Karpas-422 (cell line): ENCODE measurements at regions not wholly inside any gene's neighbourhood (a gene's known extent, or its start where the extent isn't known, plus 50 kb on each side); places are given as distances from the start of the nearest gene placed in this dataset.
"Not testable (repeated sequence)": the region's sequence is repeated elsewhere in the genome, so short reads cannot be mapped to it uniquely, and the experiment has no call there.

Source experiments
- DNase-seq: peaks from one replicate; pipeline ENCODE4 v3.0.0-alpha.2; 2015
- H2AFZ ChIP-seq: fragments of 200-600 bp; sonication (generic); 2 replicates; pipeline ENCODE4 v1.6.1; 2014; ENCODE audit warnings: antibody characterized with exemption, low read length, mixed read lengths
- H3K27ac ChIP-seq: fragments of 200-600 bp; sonication (generic); 2 replicates; pipeline ENCODE4 v1.5.1; 2014; ENCODE audit warnings: mild to moderate bottlenecking, low read length, moderate library complexity
- H3K27me3 ChIP-seq: fragments of 200-600 bp; sonication (generic); 2 replicates; pipeline ENCODE4 v1.6.1; 2014; ENCODE audit warnings: low read length, mixed read lengths
- H3K36me3 ChIP-seq: fragments of 200-600 bp; sonication (generic); 2 replicates; pipeline ENCODE4 v1.6.1; 2014; ENCODE audit warnings: low read length, mixed read lengths; ENCODE audit not compliant: insufficient read depth
- H3K4me1 ChIP-seq: fragments of 200-600 bp; sonication (generic); 2 replicates; pipeline ENCODE4 v1.6.1; 2014; ENCODE audit warnings: mild to moderate bottlenecking, low read length, mixed read lengths
- H3K4me2 ChIP-seq: fragments of 200-600 bp; sonication (generic); 2 replicates; pipeline ENCODE4 v1.6.1; 2014; ENCODE audit warnings: low read length, low read depth, mild to moderate bottlenecking; ENCODE audit not compliant: poor library complexity, severe bottlenecking
- H3K4me3 ChIP-seq: fragments of 200-600 bp; sonication (generic); 2 replicates; pipeline ENCODE4 v1.5.1; 2014; ENCODE audit warnings: mild to moderate bottlenecking, antibody characterized with exemption, low read length, mixed read lengths
- H3K79me2 ChIP-seq: fragments of 200-600 bp; sonication (generic); 2 replicates; pipeline ENCODE4 v1.6.1; 2014; ENCODE audit warnings: mild to moderate bottlenecking, low read length, mixed read lengths
- H3K9ac ChIP-seq: fragments of 200-600 bp; sonication (generic); 2 replicates; pipeline ENCODE4 v1.6.0; 2014; ENCODE audit warnings: low read length
- H3K9me2 ChIP-seq: fragments of 200-600 bp; sonication (generic), shearing (Covaris generic); replicated peaks from 2 replicates; pipeline ENCODE4 v1.6.0; 2014; ENCODE audit warnings: mild to moderate bottlenecking, low read length, moderate library complexity; ENCODE audit not compliant: insufficient read depth
- H3K9me3 ChIP-seq: fragments of 300-700, 200-600 bp; sonication (generic); 2 replicates; pipeline ENCODE4 v1.6.1; 2014; ENCODE audit warnings: low read length, mixed read lengths
- H4K20me1 ChIP-seq: fragments of 200-600 bp; sonication (generic); 2 replicates; pipeline ENCODE4 v1.6.1; 2014; ENCODE audit warnings: mild to moderate bottlenecking, antibody characterized with exemption, low read length, low read depth; ENCODE audit not compliant: insufficient read depth

GRCh38 chr15:58318517-58318916, 113.3 kb upstream of the LIPC start:
- Histone ChIP-seq H3K36me3 (no peaks in the 10 kb centered on the region), H3K9me3 (no peaks in the 10 kb centered on the region), H3K79me2 (no peaks in the 10 kb centered on the region), H3K27me3 (no peaks in the 10 kb centered on the region), H3K27ac (no peak overlapping the region), H3K4me2 (no peak overlapping the region), H4K20me1 (no peaks in the 10 kb centered on the region), H3K9ac (no peak overlapping the region), H2AFZ (no peak overlapping the region), H3K9me2 (no peaks in the 10 kb centered on the region), H3K4me1 (no peaks in the 10 kb centered on the region; the same call in 1 of the 2 replicates), H3K4me3 (no peak overlapping the region)
- no peak for DNase-seq

- H3K9me2 ChIP-seq, result no peaks in the 10 kb centered on the region
- no peaks in the 10 kb centered on the region for H4K20me1 ChIP-seq
- H3K27me3 ChIP-seq, result no peaks in the 10 kb centered on the region
- no peaks in the 10 kb centered on the region for H3K36me3 ChIP-seq
- H3K4me3 ChIP-seq, result no peak overlapping the region
- no peaks in the 10 kb centered on the region for H3K4me1 ChIP-seq
- no peak overlapping the region for H2AFZ ChIP-seq
- H3K9me3 ChIP-seq, result no peaks in the 10 kb centered on the region
- H3K79me2 ChIP-seq, result no peaks in the 10 kb centered on the region
- H3K27ac ChIP-seq, result no peak overlapping the region
- H3K9ac ChIP-seq, result no peak overlapping the region
- DNase-seq, result no peak
- no peak overlapping the region for H3K4me2 ChIP-seq
Measured at GRCh38 chr15:58321034-58321433, 110.8 kb upstream of the LIPC start.

- H3K36me3 ChIP-seq, result no peaks in the 10 kb centered on the region
- no peaks in the 10 kb centered on the region for H3K27me3 ChIP-seq
- no peak overlapping the region for H3K4me3 ChIP-seq
- no peaks in the 10 kb centered on the region for H3K4me1 ChIP-seq
- no peaks in the 10 kb centered on the region for H3K9me2 ChIP-seq
- H3K9me3 ChIP-seq, result no peaks in the 10 kb centered on the region
- DNase-seq, result no peak
- no peak overlapping the region for H3K9ac ChIP-seq
- no peaks in the 10 kb centered on the region for H3K79me2 ChIP-seq
- H2AFZ ChIP-seq, result no peak overlapping the region
- H3K4me2 ChIP-seq, result no peak overlapping the region
- no peaks in the 10 kb centered on the region for H4K20me1 ChIP-seq
- H3K27ac ChIP-seq, result no peak overlapping the region
Measured at GRCh38 chr15:58322253-58322652, 109.5 kb upstream of the LIPC start.

GRCh38 chr15:58323321-58323720, 108.5 kb upstream of the LIPC start:
- not testable (repeated sequence) for H3K27ac ChIP-seq, H3K27me3 ChIP-seq, H3K36me3 ChIP-seq, H4K20me1 ChIP-seq, H3K9ac ChIP-seq, H3K4me1 ChIP-seq, H3K9me3 ChIP-seq, H2AFZ ChIP-seq, DNase-seq, H3K4me3 ChIP-seq, H3K79me2 ChIP-seq, H3K9me2 ChIP-seq, H3K4me2 ChIP-seq

- H3K4me3 ChIP-seq, result no peak overlapping the region
- no peak overlapping the region for H3K27ac ChIP-seq
- H3K4me1 ChIP-seq, result no peaks in the 10 kb centered on the region
- H3K4me2 ChIP-seq, result no peak overlapping the region
- no peak overlapping the region for H3K9ac ChIP-seq
- H3K79me2 ChIP-seq, result no peaks in the 10 kb centered on the region
- no peaks in the 10 kb centered on the region for H3K27me3 ChIP-seq
- no peaks in the 10 kb centered on the region for H3K36me3 ChIP-seq
- no peaks in the 10 kb centered on the region for H3K9me2 ChIP-seq
- H2AFZ ChIP-seq, result no peak overlapping the region
- H3K9me3 ChIP-seq, result no peaks in the 10 kb centered on the region
- no peaks in the 10 kb centered on the region for H4K20me1 ChIP-seq
- DNase-seq, result no peak
Measured at GRCh38 chr15:58324533-58324932, 107.3 kb upstream of the LIPC start.

- no peaks in the 10 kb centered on the region for H4K20me1 ChIP-seq
- no peaks in the 10 kb centered on the region for H3K27me3 ChIP-seq
- no peaks in the 10 kb centered on the region for H3K9me2 ChIP-seq
- no peak overlapping the region for H3K4me2 ChIP-seq
- H3K27ac ChIP-seq, result no peak overlapping the region
- no peaks in the 10 kb centered on the region for H3K36me3 ChIP-seq
- no peak for DNase-seq
- no peak overlapping the region for H3K9ac ChIP-seq
- no peak overlapping the region for H3K4me3 ChIP-seq
- no peaks in the 10 kb centered on the region for H3K79me2 ChIP-seq
- H3K4me1 ChIP-seq, result peaks cover 3% of the 10 kb centered on the region; the same call in 1 of the 2 replicates
- H2AFZ ChIP-seq, result no peak overlapping the region
- no peaks in the 10 kb centered on the region for H3K9me3 ChIP-seq
Measured at GRCh38 chr15:58327958-58328357, 103.8 kb upstream of the LIPC start.

- no peaks in the 10 kb centered on the region for H4K20me1 ChIP-seq
- no peak overlapping the region for H3K4me2 ChIP-seq
Measured at GRCh38 chr15:58329211-58329610, 102.6 kb upstream of the LIPC start.

GRCh38 chr15:58329781-58330671, 101.8 kb upstream of the LIPC start:
- Histone ChIP-seq H3K79me2 (no peaks in the 10 kb centered on the region), H3K36me3 (no peaks in the 10 kb centered on the region), H3K27ac (no peak overlapping the region), H3K27me3 (no peaks in the 10 kb centered on the region), H3K9me3 (no peaks in the 10 kb centered on the region), H3K4me2 (no peak overlapping the region), H3K9me2 (no peaks in the 10 kb centered on the region), H3K4me1 (peaks cover 3% of the 10 kb centered on the region; the same call in 1 of the 2 replicates), H3K4me3 (no peak overlapping the region), H4K20me1 (no peaks in the 10 kb centered on the region), H2AFZ (no peak overlapping the region), H3K9ac (no peak overlapping the region)
- no peak for DNase-seq

More at GRCh38 chr15:58329211-58329610, 102.6 kb upstream of the LIPC start:
- H3K9me3 ChIP-seq, result no peaks in the 10 kb centered on the region
- no peaks in the 10 kb centered on the region for H3K79me2 ChIP-seq
- H3K4me3 ChIP-seq, result no peak overlapping the region
- no peaks in the 10 kb centered on the region for H3K9me2 ChIP-seq
- H3K36me3 ChIP-seq, result no peaks in the 10 kb centered on the region
- peaks cover 3% of the 10 kb centered on the region; the same call in 1 of the 2 replicates for H3K4me1 ChIP-seq
- H2AFZ ChIP-seq, result no peak overlapping the region
- H3K27me3 ChIP-seq, result no peaks in the 10 kb centered on the region
- no peak overlapping the region for H3K9ac ChIP-seq
- DNase-seq, result no peak
- no peak overlapping the region for H3K27ac ChIP-seq
